GM12874 (cell line): ENCODE measurements at regions not wholly inside any gene's neighbourhood (a gene's known extent, or its start where the extent isn't known, plus 50 kb on each side); places are given as distances from the start of the nearest gene placed in this dataset.

Experiments used
- CTCF ChIP-seq: IDR thresholded peaks from 2 replicates; pipeline ENCODE4 v1.5.1; 2011; ENCODE audit warnings: low read depth, mild to moderate bottlenecking, control low read depth, low read length, moderate library complexity; ENCODE audit not compliant: insufficient read depth

GRCh38 chr22:23401910-23402274 is 178.2 kb downstream of the IGLL1 start:
- TF ChIP-seq CTCF = no peak

DNA sequence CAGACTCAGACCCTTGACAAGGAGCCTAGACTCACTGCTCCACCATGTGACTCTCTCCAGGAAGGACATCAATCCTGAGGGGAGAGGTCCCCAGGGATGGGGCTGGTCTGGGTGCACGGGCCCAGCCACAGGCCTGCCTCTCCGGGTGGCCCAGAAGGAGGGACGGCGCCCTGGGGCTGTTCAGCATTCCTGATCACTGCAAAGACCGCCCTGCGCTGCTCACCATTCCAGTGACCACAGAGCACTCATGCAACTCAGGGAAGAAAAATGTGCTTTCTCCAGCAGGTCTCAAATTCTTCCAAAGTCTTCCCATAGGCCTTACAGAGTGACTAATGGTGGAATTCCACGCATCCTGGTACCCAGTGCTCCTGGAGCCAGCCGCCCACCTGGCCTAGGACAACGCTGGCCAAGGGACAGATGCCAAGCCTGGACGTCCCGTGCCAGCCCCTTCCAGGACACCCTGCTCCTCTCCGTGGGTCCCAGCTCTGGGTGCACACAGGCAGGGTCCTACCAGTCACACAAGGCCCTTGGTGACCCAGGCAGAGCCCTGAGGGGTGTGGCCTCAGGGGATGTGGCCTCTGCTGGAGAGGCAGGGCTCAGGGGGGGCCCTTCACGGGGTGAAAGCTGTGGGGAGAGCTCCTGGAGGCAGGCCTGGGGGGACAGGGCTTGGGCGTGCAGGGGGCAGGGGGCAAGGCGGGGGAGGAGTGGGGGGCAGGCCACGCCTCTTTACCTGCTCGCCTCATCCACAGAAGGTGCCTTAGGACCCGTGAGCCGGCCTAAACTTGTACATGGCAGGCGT is 178.8 kb downstream of the IGLL1 start:
- no peak for TF ChIP-seq CTCF

DNA sequence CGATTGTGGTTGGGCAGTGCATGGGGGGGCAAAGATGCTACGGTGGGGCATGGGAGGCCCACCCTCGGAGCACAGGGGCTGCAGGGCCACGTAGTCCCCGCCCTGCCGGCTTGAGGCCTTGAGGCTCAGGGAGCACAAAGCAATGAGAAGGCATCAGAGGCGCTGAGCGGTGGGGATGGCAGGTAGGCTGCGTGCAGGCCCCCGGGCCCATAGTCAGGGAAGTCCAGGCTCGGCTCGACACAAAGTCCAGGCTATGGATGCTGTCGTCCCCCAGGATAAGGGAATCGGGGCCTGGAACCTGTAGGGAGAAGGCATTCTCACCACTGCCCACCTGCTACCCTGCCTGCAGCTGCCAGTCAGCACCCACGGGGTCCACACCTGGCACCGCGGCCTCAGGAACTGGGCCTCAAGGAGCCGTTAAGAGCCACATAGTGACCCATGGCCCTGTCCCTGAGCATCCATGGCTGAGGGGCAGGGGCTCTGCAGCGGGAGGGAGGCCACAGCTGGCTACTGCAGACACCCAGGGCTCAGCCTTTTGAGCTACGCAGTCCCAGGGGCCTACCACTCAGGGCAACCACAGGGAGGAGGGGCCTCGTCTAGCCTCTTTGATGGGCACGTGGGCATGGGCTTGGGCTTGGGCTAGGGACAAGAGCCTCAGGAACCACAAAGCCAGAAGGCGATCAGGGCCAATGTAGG is 179.7 kb downstream of the IGLL1 start:
- TF ChIP-seq CTCF = no peak

DNA sequence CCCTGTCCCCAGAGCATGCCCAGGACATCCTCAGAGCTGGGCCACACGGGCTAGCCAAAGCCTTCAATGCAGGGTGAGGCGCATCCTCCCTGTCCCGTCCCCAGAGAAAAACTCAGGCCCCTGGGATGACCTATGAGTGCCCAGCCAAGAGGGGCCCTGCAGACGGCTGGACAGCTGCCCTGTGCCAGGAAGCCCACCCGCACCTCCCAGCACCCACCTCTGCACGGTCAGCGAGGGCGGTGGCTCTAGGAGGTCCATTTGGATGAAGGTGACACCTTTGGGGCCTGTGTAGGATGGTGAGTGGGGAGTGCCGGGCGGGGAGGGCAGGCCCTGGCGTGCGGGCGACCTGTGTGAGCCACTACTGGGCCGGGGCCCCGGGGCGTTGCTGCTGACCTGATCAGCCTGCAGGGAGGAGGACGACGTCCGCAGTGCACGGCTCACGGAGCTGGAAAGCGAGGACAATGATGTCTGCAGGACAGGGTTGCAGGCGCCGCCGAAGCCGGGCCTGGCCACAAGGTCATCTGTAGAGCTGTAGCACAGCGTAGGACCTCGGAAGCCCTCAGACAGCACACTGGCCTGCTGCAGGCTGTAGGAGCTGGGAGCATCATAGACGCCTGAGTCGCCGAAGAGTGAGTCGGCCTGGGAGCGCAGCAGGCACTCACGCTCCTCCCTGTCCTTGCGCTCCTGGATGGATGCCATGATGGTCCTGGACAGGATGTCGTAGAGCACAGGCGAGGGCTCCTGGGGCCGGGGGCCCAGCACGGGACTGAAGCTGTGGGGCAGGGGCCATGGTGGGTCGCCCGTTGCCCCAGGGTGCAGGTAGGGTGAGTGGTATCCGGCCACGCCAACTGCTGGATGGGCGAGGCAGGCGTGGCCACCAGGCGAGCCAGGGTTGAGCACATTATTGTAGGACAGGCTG is 180.5 kb downstream of the IGLL1 start:
- TF ChIP-seq CTCF = no peak

GRCh38 chr22:23398701-23399366 is 181.3 kb downstream of the IGLL1 start:
- TF ChIP-seq CTCF = no peak

- TF ChIP-seq CTCF = no peak
These were observed 182.2 kb downstream of the IGLL1 start for GRCh38 chr22:23397613-23398567.
